NB4 (cell line): ENCODE measurements at regions not wholly inside any gene's neighbourhood (a gene's known extent, or its start where the extent isn't known, plus 50 kb on each side); places are given as distances from the start of the nearest gene placed in this dataset.

ENCODE experiments used
- DNase-seq: peaks from one replicate; pipeline ENCODE4 v3.0.0; 2010; ENCODE audit warnings: low read depth
- H3K4me3 ChIP-seq: one replicate; pipeline ENCODE4 v1.5.1; 2011; ENCODE audit warnings: mild to moderate bottlenecking, low read depth, low read length, moderate library complexity
- MAX ChIP-seq: IDR thresholded peaks from 2 replicates; pipeline ENCODE4 v1.6.1; 2011; ENCODE audit warnings: low read depth, low read length
- MYC ChIP-seq: IDR thresholded peaks from 2 replicates; pipeline ENCODE4 v1.6.1; 2011; ENCODE audit warnings: low read depth, low read length
- POLR2A ChIP-seq: IDR thresholded peaks from 2 replicates; pipeline ENCODE4 v1.6.1; 2011; ENCODE audit warnings: mild to moderate bottlenecking; ENCODE audit not compliant: insufficient read length; ENCODE audit errors: extremely low read depth
- TF ChIP-seq, protein P1 (sequence below): IDR thresholded peaks from one replicate; pipeline ENCODE4 v1.5.1; 2012; ENCODE audit warnings: low read depth, low read length

DNA sequence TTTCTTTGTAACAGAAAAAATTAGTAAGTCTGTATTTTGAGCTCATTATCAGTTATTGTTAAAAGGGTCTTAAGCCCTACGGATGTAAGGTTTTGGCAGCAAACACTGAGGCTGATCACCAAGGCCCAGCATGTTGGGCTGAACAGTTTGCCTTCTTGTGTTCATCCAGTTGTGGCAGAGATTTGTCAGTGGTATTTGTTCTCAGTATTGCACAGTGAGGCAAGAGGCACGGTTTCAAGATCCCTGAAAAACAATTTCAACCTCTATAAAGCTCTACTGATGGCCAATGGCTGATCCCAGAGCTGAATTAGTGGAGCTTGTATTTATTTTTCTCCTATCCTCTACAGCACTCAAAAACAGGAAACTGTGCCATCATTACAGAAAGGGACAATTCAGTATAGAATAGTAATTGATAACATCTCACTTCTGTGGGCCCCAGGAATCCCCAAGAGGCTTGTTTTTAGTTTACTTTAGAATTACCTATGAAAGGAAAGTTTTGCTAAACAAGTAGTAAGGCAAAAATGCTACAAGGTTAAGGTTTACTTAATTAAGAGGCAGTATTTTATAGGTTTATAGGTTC is 191.8 kb upstream of the RAB4A start:
- H3K4me3 ChIP-seq = no peak overlapping the region
- TF ChIP-seq, protein P1, sequence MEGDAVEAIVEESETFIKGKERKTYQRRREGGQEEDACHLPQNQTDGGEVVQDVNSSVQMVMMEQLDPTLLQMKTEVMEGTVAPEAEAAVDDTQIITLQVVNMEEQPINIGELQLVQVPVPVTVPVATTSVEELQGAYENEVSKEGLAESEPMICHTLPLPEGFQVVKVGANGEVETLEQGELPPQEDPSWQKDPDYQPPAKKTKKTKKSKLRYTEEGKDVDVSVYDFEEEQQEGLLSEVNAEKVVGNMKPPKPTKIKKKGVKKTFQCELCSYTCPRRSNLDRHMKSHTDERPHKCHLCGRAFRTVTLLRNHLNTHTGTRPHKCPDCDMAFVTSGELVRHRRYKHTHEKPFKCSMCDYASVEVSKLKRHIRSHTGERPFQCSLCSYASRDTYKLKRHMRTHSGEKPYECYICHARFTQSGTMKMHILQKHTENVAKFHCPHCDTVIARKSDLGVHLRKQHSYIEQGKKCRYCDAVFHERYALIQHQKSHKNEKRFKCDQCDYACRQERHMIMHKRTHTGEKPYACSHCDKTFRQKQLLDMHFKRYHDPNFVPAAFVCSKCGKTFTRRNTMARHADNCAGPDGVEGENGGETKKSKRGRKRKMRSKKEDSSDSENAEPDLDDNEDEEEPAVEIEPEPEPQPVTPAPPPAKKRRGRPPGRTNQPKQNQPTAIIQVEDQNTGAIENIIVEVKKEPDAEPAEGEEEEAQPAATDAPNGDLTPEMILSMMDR = no peak
- TF ChIP-seq MAX (no peak), MYC (no peak), POLR2A (no peak)
- DNase-seq = no peak

DNA sequence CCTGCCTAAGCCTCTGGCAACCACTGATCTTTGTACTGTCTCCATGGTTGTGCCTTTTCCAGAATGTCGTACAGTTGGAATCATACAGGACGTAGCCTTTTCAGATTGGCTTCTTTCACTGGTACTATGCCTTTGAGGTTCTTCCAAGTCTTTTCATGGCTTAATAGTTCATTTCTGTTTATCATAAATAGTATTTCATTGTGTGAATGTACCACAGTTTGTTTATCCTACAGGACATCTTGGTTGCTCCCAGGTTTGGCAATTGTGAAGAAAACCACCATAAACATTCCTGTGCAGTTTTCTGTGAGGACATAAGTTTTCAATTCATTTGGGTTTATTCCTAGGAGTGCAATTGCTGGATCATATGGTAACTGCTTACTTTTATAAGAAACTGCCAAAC is 190.6 kb upstream of the RAB4A start:
- no peak overlapping the region for H3K4me3 ChIP-seq
- no peak for DNase-seq
- TF ChIP-seq MYC (no peak), POLR2A (no peak), MAX (no peak)
- TF ChIP-seq, protein P1 = no peak

DNA sequence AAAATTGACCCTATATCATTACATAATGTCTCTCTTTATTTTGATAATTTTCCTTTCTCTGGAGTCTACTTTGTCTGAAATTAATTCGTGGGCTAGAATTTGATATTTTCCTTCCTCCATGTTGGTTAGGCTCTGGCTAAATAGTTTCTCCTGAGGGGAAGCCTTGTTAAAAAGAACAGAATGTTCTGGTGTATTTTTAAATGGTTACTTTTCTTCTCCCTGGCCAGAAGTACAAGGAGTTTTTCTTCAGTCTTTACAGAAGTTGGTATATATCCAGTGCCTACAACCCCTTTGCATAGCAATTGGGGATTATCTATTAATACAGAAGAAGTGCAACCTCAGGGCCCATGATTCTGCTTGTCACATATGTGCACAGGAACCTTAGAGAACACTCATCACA is 185.6 kb upstream of the RAB4A start:
- H3K4me3 ChIP-seq = no peak overlapping the region
- no peak for TF ChIP-seq MAX
- TF ChIP-seq, protein P1 = no peak
- no peak for DNase-seq

DNA sequence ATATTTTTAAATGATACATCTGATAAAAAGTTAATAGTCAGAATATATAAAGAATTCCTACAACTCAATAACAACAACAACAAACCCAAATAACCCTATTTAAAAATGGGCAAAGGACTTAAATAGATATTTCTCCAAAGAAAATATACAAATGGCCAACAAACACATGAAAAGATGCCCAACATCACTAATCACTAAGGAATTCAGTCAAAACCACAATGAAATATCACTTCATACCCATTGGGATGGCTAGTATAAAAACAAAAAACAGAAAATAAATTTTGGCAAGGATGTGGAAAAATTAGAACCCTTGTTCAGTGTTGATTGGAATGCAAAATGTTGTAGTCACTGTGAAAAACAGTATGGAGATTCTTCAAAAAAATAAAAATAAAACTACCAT is 184.8 kb upstream of the RAB4A start:
- DNase-seq = no peak

DNA sequence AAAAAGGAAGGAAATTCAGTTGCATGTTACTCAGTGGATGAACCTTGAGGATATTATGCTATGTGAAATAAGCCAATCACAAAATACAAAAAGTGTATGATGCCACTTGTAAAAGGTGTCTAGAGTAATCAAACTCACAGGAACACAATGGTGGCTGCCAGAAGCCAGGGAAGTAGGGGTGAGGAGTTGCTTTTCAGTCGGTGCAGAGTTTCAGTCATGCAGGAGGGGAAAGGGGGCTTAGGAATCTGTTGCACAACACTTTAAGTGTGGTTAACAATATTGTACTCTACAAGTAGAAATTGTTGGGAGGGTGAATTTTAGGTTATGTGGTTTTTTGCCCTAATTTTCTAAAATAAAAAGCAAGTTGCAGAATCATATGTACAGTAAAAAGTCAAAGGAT is 184.2 kb upstream of the RAB4A start:
- peak; percentile 74 for DNase-seq
- TF ChIP-seq, protein P1 = no peak
- TF ChIP-seq POLR2A (no peak), MAX (no peak), MYC (no peak)

More for the DNA sequence above, 184.8 kb upstream of the RAB4A start:
- no peak overlapping the region for H3K4me3 ChIP-seq
- TF ChIP-seq, protein P1 = no peak
- no peak for TF ChIP-seq POLR2A
- no peak for TF ChIP-seq MYC
- TF ChIP-seq MAX = no peak

DNA sequence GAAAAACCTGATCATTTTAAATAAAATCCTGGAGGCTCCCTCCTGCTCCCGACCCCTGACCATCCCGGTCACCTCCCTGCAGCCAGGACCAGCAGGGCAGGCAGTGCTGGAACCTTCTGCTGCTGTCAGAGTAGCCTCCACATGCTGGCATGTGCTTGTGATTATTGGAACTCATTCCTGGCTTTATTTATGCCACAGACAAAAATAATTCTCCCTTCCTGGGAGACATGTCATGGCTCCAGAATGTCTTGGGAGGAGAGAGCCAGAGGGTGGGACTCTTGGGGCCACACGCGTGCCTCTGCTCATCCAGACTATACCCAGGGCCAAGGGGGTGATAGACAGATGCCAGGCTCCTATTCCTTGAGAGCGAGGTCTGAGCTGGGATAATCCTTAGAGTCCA is 183.6 kb upstream of the RAB4A start:
- no peak for DNase-seq
- H3K4me3 ChIP-seq = no peak overlapping the region
- TF ChIP-seq MAX (no peak), POLR2A (no peak), MYC (no peak)
- TF ChIP-seq, protein P1 = no peak

More for the DNA sequence above, 184.2 kb upstream of the RAB4A start:
- no peak overlapping the region for H3K4me3 ChIP-seq
